Tibial nerve (tissue), 4 donors: ENCODE measurements at regions not wholly inside any gene's neighbourhood (a gene's known extent, or its start where the extent isn't known, plus 50 kb on each side); places are given as distances from the start of the nearest gene placed in this dataset.

Experiments used
- DNase-seq, 2 donors: peaks; one replicate each; pipeline ENCODE4 v3.0.0-alpha.2; 2019; ENCODE audit warnings: low spot score in 2 of 2
- H3K27ac ChIP-seq, 4 donors: fragments of 200-600 bp; sonication (generic) in 3 of 4; one replicate each; pipeline ENCODE4 v1.5.1; 2017 to 2019; ENCODE audit warnings: mild to moderate bottlenecking in 1 of 4
- H3K27me3 ChIP-seq, 2 donors: fragments of 200-600 bp; sonication (generic) in 1 of 2; one replicate each; pipeline versions ENCODE4 v1.5.1 to v1.6.0; 2017 to 2019
- H3K36me3 ChIP-seq, 3 donors: fragments of 200-600 bp; sonication (generic); one replicate each; pipeline ENCODE4 v1.5.1; 2018 to 2019
- H3K4me1 ChIP-seq, 4 donors: fragments of 200-600 bp; sonication (generic) in 3 of 4; one replicate each; pipeline ENCODE4 v1.5.1; 2017 to 2019
- H3K4me3 ChIP-seq, 4 donors: fragments of 200-600 bp; sonication (generic) in 3 of 4; one replicate each; pipeline ENCODE4 v1.5.1; 2017 to 2019; ENCODE audit warnings: mild to moderate bottlenecking in 1 of 4, moderate library complexity in 1 of 4
- H3K9me3 ChIP-seq, 4 donors: fragments of 200-600 bp; sonication (generic) in 3 of 4; one replicate each; pipeline ENCODE4 v1.5.1; 2017 to 2019
- EP300 ChIP-seq, 2 donors: sonication (generic); formaldehyde crosslinking; IDR thresholded peaks; one replicate each; pipeline ENCODE4 v1.6.1; 2017; ENCODE audit warnings: antibody characterized with exemption in 2 of 2, mild to moderate bottlenecking in 1 of 2
- POLR2A ChIP-seq, 2 donors: fragments of 450-650 bp; IDR thresholded peaks; one replicate each; pipeline ENCODE4 v1.6.1; 2017; ENCODE audit warnings: antibody characterized with exemption in 2 of 2, mild to moderate bottlenecking in 2 of 2, moderate library complexity in 2 of 2
- WGBS, 2 donors: methylation state at CpG; one replicate each; pipeline ENCODE4 v1.1.5; 2018; 5-methylcytosine and 5-hydroxymethylcytosine counted together
- TF ChIP-seq, protein P1 (sequence below), 5 experiments: fragments of 200-600 bp in 3 of 5; fragments of 450-650 bp in 2 of 5; sonication (generic) in 3 of 5; IDR thresholded peaks; one replicate each; pipeline ENCODE4 v1.5.1; 2016 to 2019; ENCODE audit warnings: antibody characterized with exemption in 5 of 5, mild to moderate bottlenecking in 3 of 5, moderate library complexity in 2 of 5

- no peak for DNase-seq
- H3K27ac ChIP-seq = no peak overlapping the region
- H3K27me3 ChIP-seq = no peaks in the 10 kb centered on the region
- no peak overlapping the region for H3K4me3 ChIP-seq
- H3K4me1 ChIP-seq = peaks cover 0 to 10% (median 4%) of the 10 kb centered on the region in 4 donors
- no peaks in the 10 kb centered on the region for H3K36me3 ChIP-seq
- WGBS, 2 donors = 74 to 85% methylated on average over 2 of the region's 2 CpGs
- H3K9me3 ChIP-seq = peaks cover 0 to 3% (median 0%) of the 10 kb centered on the region in 4 donors
- TF ChIP-seq, protein P1, sequence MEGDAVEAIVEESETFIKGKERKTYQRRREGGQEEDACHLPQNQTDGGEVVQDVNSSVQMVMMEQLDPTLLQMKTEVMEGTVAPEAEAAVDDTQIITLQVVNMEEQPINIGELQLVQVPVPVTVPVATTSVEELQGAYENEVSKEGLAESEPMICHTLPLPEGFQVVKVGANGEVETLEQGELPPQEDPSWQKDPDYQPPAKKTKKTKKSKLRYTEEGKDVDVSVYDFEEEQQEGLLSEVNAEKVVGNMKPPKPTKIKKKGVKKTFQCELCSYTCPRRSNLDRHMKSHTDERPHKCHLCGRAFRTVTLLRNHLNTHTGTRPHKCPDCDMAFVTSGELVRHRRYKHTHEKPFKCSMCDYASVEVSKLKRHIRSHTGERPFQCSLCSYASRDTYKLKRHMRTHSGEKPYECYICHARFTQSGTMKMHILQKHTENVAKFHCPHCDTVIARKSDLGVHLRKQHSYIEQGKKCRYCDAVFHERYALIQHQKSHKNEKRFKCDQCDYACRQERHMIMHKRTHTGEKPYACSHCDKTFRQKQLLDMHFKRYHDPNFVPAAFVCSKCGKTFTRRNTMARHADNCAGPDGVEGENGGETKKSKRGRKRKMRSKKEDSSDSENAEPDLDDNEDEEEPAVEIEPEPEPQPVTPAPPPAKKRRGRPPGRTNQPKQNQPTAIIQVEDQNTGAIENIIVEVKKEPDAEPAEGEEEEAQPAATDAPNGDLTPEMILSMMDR (IDR thresholded peaks at IDR 0.05) = no peak
- no peak for TF ChIP-seq POLR2A (IDR thresholded peaks at IDR 0.05)
- TF ChIP-seq EP300 (IDR thresholded peaks at IDR 0.05) = no peak
Observed at GRCh38 chr3:182404031-182404430, 389.3 kb upstream of the ATP11B start.

GRCh38 chr3:182405759-182406158 lies 387.5 kb upstream of the ATP11B start:
- H3K9me3 ChIP-seq = peaks cover 0 to 3% (median 0%) of the 10 kb centered on the region in 4 donors
- no peak overlapping the region for H3K4me3 ChIP-seq
- no peaks in the 10 kb centered on the region for H3K36me3 ChIP-seq
- 48 to 55% methylated on average over 2 of the region's 2 CpGs for WGBS, 2 donors
- H3K27ac ChIP-seq = peak overlapping the region in 1 of 4 donors; percentile 56
- H3K27me3 ChIP-seq = no peaks in the 10 kb centered on the region
- peaks cover 0 to 10% (median 4%) of the 10 kb centered on the region in 4 donors for H3K4me1 ChIP-seq
- DNase-seq = no peak
- TF ChIP-seq EP300 (IDR thresholded peaks at IDR 0.05) (no peak), POLR2A (IDR thresholded peaks at IDR 0.05) (no peak)
- TF ChIP-seq, protein P1 (IDR thresholded peaks at IDR 0.05) = no peak

- 52 to 59% methylated on average over 4 of the region's 4 CpGs for WGBS, 2 donors
- H3K4me3 ChIP-seq = no peak overlapping the region
- H3K27me3 ChIP-seq = no peaks in the 10 kb centered on the region
- no peaks in the 10 kb centered on the region for H3K36me3 ChIP-seq
- H3K9me3 ChIP-seq = peaks cover 0 to 3% (median 0%) of the 10 kb centered on the region in 4 donors
- H3K4me1 ChIP-seq = peaks cover 0 to 10% (median 4%) of the 10 kb centered on the region in 4 donors
- TF ChIP-seq, protein P1 (IDR thresholded peaks at IDR 0.05) = no peak
- TF ChIP-seq POLR2A (IDR thresholded peaks at IDR 0.05) = no peak
- no peak for TF ChIP-seq EP300 (IDR thresholded peaks at IDR 0.05)
- H3K27ac ChIP-seq = no peak overlapping the region
- no peak for DNase-seq
Observed at GRCh38 chr3:182406786-182407185, 386.5 kb upstream of the ATP11B start.

GRCh38 chr3:182410051-182410450 lies 383.3 kb upstream of the ATP11B start:
- no peaks in the 10 kb centered on the region for H3K36me3 ChIP-seq
- 85% methylated on average over 5 of the region's 5 CpGs for WGBS, 2 donors
- no peak overlapping the region for H3K27ac ChIP-seq
- peaks cover 0 to 10% (median 4%) of the 10 kb centered on the region in 4 donors for H3K4me1 ChIP-seq
- H3K9me3 ChIP-seq = peaks cover 0 to 3% (median 0%) of the 10 kb centered on the region in 4 donors
- no peaks in the 10 kb centered on the region for H3K27me3 ChIP-seq
- no peak for DNase-seq
- TF ChIP-seq EP300 (IDR thresholded peaks at IDR 0.05) (no peak), POLR2A (IDR thresholded peaks at IDR 0.05) (no peak)
- TF ChIP-seq, protein P1 (IDR thresholded peaks at IDR 0.05) = no peak
- no peak overlapping the region for H3K4me3 ChIP-seq

DNA sequence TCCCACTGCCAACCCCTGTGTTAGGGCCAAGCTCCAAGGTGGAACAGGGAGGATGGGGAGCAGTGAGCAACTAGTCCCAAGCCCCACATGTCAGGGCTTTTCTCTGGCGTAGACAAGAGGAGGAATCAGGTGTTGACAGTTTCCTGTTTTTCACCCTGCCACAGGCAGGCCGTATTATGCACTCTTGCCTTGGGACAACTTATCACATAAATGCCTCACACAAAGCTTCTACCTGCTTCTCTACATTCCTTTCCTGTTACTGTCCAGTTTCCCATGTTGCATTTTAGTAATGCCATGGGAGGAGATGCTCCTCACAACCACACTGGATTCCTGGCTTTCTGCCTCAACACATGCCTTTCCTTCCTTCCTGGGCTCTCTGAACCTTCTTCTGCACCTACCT lies 381.2 kb upstream of the ATP11B start:
- Histone ChIP-seq H3K27me3 (no peaks in the 10 kb centered on the region), H3K9me3 (peaks cover 0 to 3% (median 0%) of the 10 kb centered on the region in 4 donors), H3K4me3 (no peak overlapping the region), H3K4me1 (no peaks in the 10 kb centered on the region), H3K27ac (no peak overlapping the region), H3K36me3 (no peaks in the 10 kb centered on the region)
- 76 to 86% methylated on average over 2 of the region's 2 CpGs for WGBS, 2 donors
- DNase-seq = no peak
- no peak for TF ChIP-seq EP300 (IDR thresholded peaks at IDR 0.05)
- no peak for TF ChIP-seq POLR2A (IDR thresholded peaks at IDR 0.05)
- TF ChIP-seq, protein P1 (IDR thresholded peaks at IDR 0.05) = no peak
